K562 (cell line): ENCODE measurements at regions not wholly inside any gene's neighbourhood (a gene's known extent, or its start where the extent isn't known, plus 50 kb on each side); places are given as distances from the start of the nearest gene placed in this dataset.

Source experiments
- ATAC-seq: fragments of 200-7000 bp; cut with Tn5 transposase; 3 replicates; pipeline ENCODE4 v1.9.1; 2020; ENCODE audit warnings: moderate library complexity
- BruUV-seq: library from RNA; stranded (reverse); fragments of 400-500 nt; replicated peaks from 2 replicates; lab custom pipeline; 2021; lab: Mats Ljungman, UMichigan
- CTCF ChIA-PET: fragments of 300-600 bp; formaldehyde crosslinking; extraction: SDS; loops from one replicate; lab custom pipeline; 2021; ENCODE audit warnings: low intra/inter-chr PET ratio; lab: Yijun Ruan, JAX
- POLR2A ChIA-PET: fragments of 300-600, 350-650 bp; sonication (Branson Sonifier 250); formaldehyde crosslinking; extraction: SDS; loops from one replicate; lab custom pipeline; 2021; ENCODE audit warnings: antibody characterized with exemption, inconsistent platforms; lab: Yijun Ruan, JAX
- DNase-seq, 4 experiments: peaks; one replicate each; pipeline versions ENCODE4 v3.0.0 to v3.0.0-alpha.2; 2011 to 2018; ENCODE audit warnings: low spot score in 3 of 4, mixed read lengths in 3 of 4; ENCODE audit errors: extremely low read depth in 1 of 4
- FAIRE-seq: peaks from 2 replicates; lab custom pipeline; 2011; peaks lifted over from hg19 to GRCh38; lab: Jason Lieb, UNC
- H2AFZ ChIP-seq: 2 replicates; pipeline ENCODE4 v1.6.0; 2011; ENCODE audit warnings: low read depth, low read length, control low read depth, inconsistent platforms
- H3K27ac ChIP-seq: fragments of 200-600 bp; 3 replicates; pipeline ENCODE4 v1.8.0; 2011; ENCODE audit warnings: low read depth, mild to moderate bottlenecking, control low read depth, inconsistent platforms, low read length, moderate library complexity, mixed read lengths; ENCODE audit errors: extremely low read depth
- H3K27me3 ChIP-seq, 2 experiments: fragments of 300-600 bp in 1 of 2; 2 replicates in 1 of 2; 3 replicates in 1 of 2; pipeline versions ENCODE4 v1.6.0 to v1.8.0; 2011; ENCODE audit warnings: inconsistent platforms in 2 of 2, low read length in 2 of 2, mild to moderate bottlenecking in 1 of 2, mixed read lengths in 1 of 2, moderate library complexity in 1 of 2; ENCODE audit not compliant: control insufficient read depth in 2 of 2, insufficient read depth in 2 of 2
- H3K36me3 ChIP-seq: fragments of 300-600 bp; 3 replicates; pipeline ENCODE4 v1.8.0; 2011; ENCODE audit warnings: mild to moderate bottlenecking, low read length, inconsistent platforms; ENCODE audit not compliant: control insufficient read depth, insufficient read depth
- H3K4me1 ChIP-seq, 2 experiments: fragments of 200-600 bp in 1 of 2; replicated peaks in 1 of 2; 2 replicates in 1 of 2; 3 replicates in 1 of 2; pipeline versions ENCODE4 v1.5.1 to v1.8.0; 2011; ENCODE audit warnings: inconsistent platforms in 2 of 2, low read length in 2 of 2, mild to moderate bottlenecking in 1 of 2, mixed read lengths in 1 of 2, moderate library complexity in 1 of 2; ENCODE audit not compliant: control insufficient read depth in 2 of 2, insufficient read depth in 2 of 2
- H3K4me2 ChIP-seq: 2 replicates; pipeline ENCODE4 v1.6.1; 2011; ENCODE audit warnings: low read length, control low read depth, inconsistent platforms, mixed read lengths; ENCODE audit not compliant: insufficient read depth
- H3K4me3 ChIP-seq: fragments of 200-600 bp; sonication (generic), shearing (Covaris generic); 2 replicates; pipeline ENCODE4 v1.5.1; 2016; ENCODE audit warnings: control low read depth, inconsistent platforms
- H3K79me2 ChIP-seq: fragments of 200-600 bp; 3 replicates; pipeline ENCODE4 v1.8.0; 2011; ENCODE audit warnings: low read length, inconsistent platforms; ENCODE audit not compliant: control insufficient read depth, insufficient read depth
- H3K9ac ChIP-seq, 2 experiments: 2 replicates each; pipeline versions ENCODE4 v1.6.0 to v1.6.1; 2011; ENCODE audit warnings: low read depth in 2 of 2, low read length in 2 of 2, control low read depth in 1 of 2, inconsistent platforms in 1 of 2, mild to moderate bottlenecking in 1 of 2, mixed read lengths in 1 of 2; ENCODE audit not compliant: insufficient read depth in 1 of 2
- H3K9me1 ChIP-seq: one replicate; pipeline ENCODE4 v1.6.0; 2011; ENCODE audit warnings: inconsistent platforms, mild to moderate bottlenecking, low read length, moderate library complexity; ENCODE audit not compliant: control insufficient read depth, insufficient read depth
- H3K9me3 ChIP-seq: replicated peaks from 2 replicates; pipeline ENCODE4 v1.5.1; 2011; ENCODE audit warnings: low read depth, low read length, inconsistent platforms; ENCODE audit not compliant: control insufficient read depth, insufficient read depth
- H4K20me1 ChIP-seq: replicated peaks from 2 replicates; pipeline ENCODE4 v1.6.1; 2011; ENCODE audit warnings: low read length, inconsistent platforms, mixed read lengths; ENCODE audit not compliant: control insufficient read depth, insufficient read depth
- BCL6 ChIP-seq: fragments of 250-450 bp; sonication (Bioruptor Pico); IDR thresholded peaks from 2 replicates; pipeline ENCODE4 v1.4.0; 2020
- EP300 ChIP-seq: IDR thresholded peaks from 2 replicates; pipeline ENCODE4 v1.6.1; 2012; ENCODE audit warnings: low read length, improper control_type of control experiment
- FOXA1 ChIP-seq: fragments of 450-650 bp; IDR thresholded peaks from 2 replicates; pipeline ENCODE4 v1.6.1; 2016; ENCODE audit warnings: mild to moderate bottlenecking, borderline replicate concordance
- GTF2E2 ChIP-seq: fragments of 200-800 bp; sonication (Bioruptor generic); IDR thresholded peaks from 2 replicates; pipeline ENCODE4 v1.6.1; 2016; ENCODE audit warnings: missing genetic modification characterization, missing compliant biosample characterization
- HDAC1 ChIP-seq, 2 experiments: fragments of 450-650 bp; IDR thresholded peaks; 2 replicates each; pipeline ENCODE4 v1.6.1; 2016 to 2017; ENCODE audit warnings: inconsistent platforms in 1 of 2, mild to moderate bottlenecking in 1 of 2, moderate library complexity in 1 of 2
- HDAC3 ChIP-seq: fragments of 450-650 bp; IDR thresholded peaks from 2 replicates; pipeline ENCODE4 v1.6.1; 2018; ENCODE audit warnings: borderline replicate concordance, mild to moderate bottlenecking, moderate library complexity; ENCODE audit not compliant: partially characterized antibody
- MAZ ChIP-seq, 2 experiments: fragments of 450-650 bp in 1 of 2; sonication (generic) in 1 of 2; formaldehyde crosslinking; IDR thresholded peaks in 1 of 2; conservative IDR thresholded peaks in 1 of 2; 2 replicates each; pipeline versions ENCODE4 v1.4.0 to v1.5.0; 2020; ENCODE audit warnings: mild to moderate bottlenecking in 1 of 2, missing genetic modification reagents in 1 of 2
- PHTF2 ChIP-seq: fragments of 250-450 bp; sonication (Bioruptor Pico); IDR thresholded peaks from 2 replicates; pipeline ENCODE4 v1.5.0; 2021; ENCODE audit warnings: mild to moderate bottlenecking
- POLR2B ChIP-seq: fragments of 450-650 bp; IDR thresholded peaks from 2 replicates; pipeline ENCODE4 v1.6.1; 2018; ENCODE audit warnings: low read depth; ENCODE audit not compliant: partially characterized antibody
- SRF ChIP-seq, 2 experiments: fragments of 250-450, 450-650 bp in 1 of 2; sonication (Bioruptor Pico) in 1 of 2; sonication (generic) in 1 of 2; formaldehyde crosslinking; IDR thresholded peaks; 2 replicates each; pipeline versions ENCODE4 v1.5.0 to v1.5.1; 2020 to 2022; ENCODE audit warnings: mild to moderate bottlenecking in 1 of 2, missing genetic modification reagents in 1 of 2
- TCF7 ChIP-seq: sonication (generic); IDR thresholded peaks from 2 replicates; pipeline ENCODE4 v1.6.1; 2016; ENCODE audit warnings: antibody characterized with exemption, borderline replicate concordance
- TFAM ChIP-seq: fragments of 250-450 bp; sonication (Bioruptor Pico); conservative IDR thresholded peaks from 2 replicates; pipeline ENCODE4 v1.5.0; 2021; ENCODE audit warnings: mild to moderate bottlenecking, moderate library complexity
- ZNF354B ChIP-seq: fragments of 250-450 bp; sonication (Bioruptor Pico); IDR thresholded peaks from 2 replicates; pipeline ENCODE4 v1.4.0; 2020
- ZNF384 ChIP-seq: IDR thresholded peaks from 2 replicates; pipeline ENCODE4 v1.6.1; 2012; ENCODE audit warnings: low read depth, low read length, improper control_type of control experiment
- ZSCAN29 ChIP-seq: fragments of 450-650 bp; IDR thresholded peaks from 2 replicates; pipeline ENCODE4 v1.6.1; 2017
- WGBS: fragments of 100-300 bp; shearing (Covaris generic); methylation state at CpG from one replicate; pipeline ENCODE4 v1.1.6; 2016; ENCODE audit warnings: low coverage, mixed read lengths; ENCODE audit not compliant: insufficient coverage; ENCODE audit errors: missing lambda C conversion rate; 5-methylcytosine and 5-hydroxymethylcytosine counted together
- in situ Hi-C: fragments of 300-500 bp; cut with MboI; formaldehyde crosslinking; loops from 4 replicates; pipeline ENCODE4 v1.15.0; 2018; ENCODE audit warnings: inconsistent platforms, mixed read lengths
- intact Hi-C: fragments of 100-400 bp; cut with micrococcal nuclease; formaldehyde crosslinking; loops from 2 replicates; pipeline ENCODE4 v1.14.2; 2022
- TF ChIP-seq, protein P1 (sequence below), 2 experiments: fragments of 250-450 bp in 1 of 2; fragments of 450-650 bp in 1 of 2; sonication (Bioruptor Pico) in 1 of 2; IDR thresholded peaks; 2 replicates each; pipeline versions ENCODE4 v1.6.1 to v1.8.0; 2016 to 2021; ENCODE audit warnings: mild to moderate bottlenecking in 2 of 2, moderate library complexity in 2 of 2, missing compliant biosample characterization in 1 of 2, missing genetic modification characterization in 1 of 2
- TF ChIP-seq, protein P2 (sequence below), 2 experiments: IDR thresholded peaks; 2 replicates each; pipeline ENCODE4 v1.6.1; 2011; ENCODE audit warnings: borderline replicate concordance in 1 of 2, control low read depth in 1 of 2, low read depth in 1 of 2, low read length in 1 of 2, mild to moderate bottlenecking in 1 of 2, mixed read lengths in 1 of 2, moderate library complexity in 1 of 2; ENCODE audit not compliant: insufficient read depth in 1 of 2, insufficient read length in 1 of 2, poor library complexity in 1 of 2, severe bottlenecking in 1 of 2; ENCODE audit errors: extremely low read depth in 1 of 2

DNA sequence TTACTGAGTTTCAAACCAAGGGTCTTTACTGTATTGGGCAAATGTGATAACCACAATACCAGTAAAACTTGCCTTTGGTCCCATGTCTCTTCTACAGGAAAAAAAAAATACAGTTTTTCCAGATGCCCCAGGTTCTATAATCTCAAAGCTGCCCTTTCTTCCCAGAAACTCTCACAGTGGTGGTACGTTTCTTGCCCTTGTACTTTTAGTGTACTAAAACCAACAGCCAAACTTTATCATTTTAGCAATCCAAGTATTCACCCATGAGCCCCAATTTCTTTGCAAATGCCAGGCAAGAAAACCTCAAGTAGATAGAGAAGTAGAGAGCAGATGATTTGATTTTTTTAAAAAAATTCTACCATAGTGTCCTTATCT is 157.8 kb downstream of the OR2B2 start (continued):
- TF ChIP-seq ZNF354B (CRISPR knock-in tag), result no peak

DNA sequence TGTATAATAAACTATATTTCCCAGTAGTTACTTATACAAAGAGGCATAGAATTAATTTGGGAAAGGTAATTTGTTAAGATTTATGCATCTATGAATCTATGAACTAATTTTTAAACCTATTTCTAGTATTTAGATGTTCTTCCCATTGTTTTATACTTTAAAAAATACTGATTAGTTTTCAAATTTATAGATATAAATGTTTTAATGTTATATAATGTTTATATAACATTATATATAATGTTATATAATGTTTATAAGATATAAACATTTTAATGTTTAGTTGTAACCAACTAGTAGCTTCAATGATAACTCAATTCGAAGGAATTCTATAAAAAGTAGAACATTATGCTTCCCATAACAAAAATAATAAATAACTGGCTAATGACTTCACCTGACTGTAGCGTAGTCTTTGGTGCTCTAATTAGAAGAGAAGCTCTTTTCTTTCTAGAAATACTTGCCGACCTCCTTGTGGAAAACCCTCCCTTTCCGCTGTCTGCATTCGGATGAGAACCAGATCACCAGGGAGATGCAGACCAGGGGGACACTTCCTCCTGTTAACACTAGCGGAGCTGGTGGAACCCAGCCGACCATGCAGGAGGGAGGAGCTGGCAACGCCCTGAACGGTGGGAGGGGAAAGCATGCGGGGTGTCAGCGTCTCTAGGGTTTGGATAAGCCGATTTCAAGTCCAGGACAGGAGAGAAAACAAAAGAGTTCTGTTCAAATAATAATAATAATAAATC is 158.4 kb downstream of the OR2B2 start:
- H3K9me3 ChIP-seq, result no peaks in the 10 kb centered on the region
- intact Hi-C loops, result loop anchor here (2.0 to 5.0 kb wide), 9 partner anchors 83 to 591 kb away; no protein-coding TSS in a partner anchor
- under 1% methylated on average over 11 of the region's 12 CpGs for WGBS
- H3K27ac ChIP-seq, result peak overlapping the region; percentile 44; the same call in 2 of the 3 replicates
- H3K4me2 ChIP-seq, result peak overlapping the region; percentile 80
- H3K27me3 ChIP-seq, result no peaks in the 10 kb centered on the region
- DNase-seq (peak; percentile 84 to 98 (median 89)), FAIRE-seq (peak; percentile 99), ATAC-seq (peak; percentile 93)
- CTCF ChIA-PET, result interaction anchor here (0.5 to 1.6 kb wide), 7 partner anchors 41 to 605 kb away, joined by 3 to 5 read pairs (median 4); no protein-coding TSS in a partner anchor
- POLR2A ChIA-PET, result interaction anchor here (0.5 to 3.7 kb wide), 24 partner anchors 11 to 1280 kb away, joined by 3 to 17 read pairs (median 3); a partner anchor contains a TSS
- H3K4me1 ChIP-seq, result peaks cover 14 to 16% of the 10 kb centered on the region in 2 experiments; a peak in 4 of 5 replicates
- BruUV-seq, result no TSS peak
- H2AFZ ChIP-seq, result peak overlapping the region; percentile 79
- H3K9ac ChIP-seq, result peak overlapping the region; percentile 32 to 61; a peak in 3 of 4 replicates
- in situ Hi-C loops, result no loop called here
- H3K79me2 ChIP-seq, result no peaks in the 10 kb centered on the region
- H3K9me1 ChIP-seq, result no peaks in the 10 kb centered on the region
- H3K36me3 ChIP-seq, result no peaks in the 10 kb centered on the region
- H4K20me1 ChIP-seq, result no peaks in the 10 kb centered on the region
- peak overlapping the region; percentile 67 for H3K4me3 ChIP-seq
- TF ChIP-seq MAZ (CRISPR knock-in tag; conservative IDR thresholded peaks at IDR 0.05 in 1 of 2, IDR thresholded peaks at IDR 0.05 in 1 of 2), result peak; percentile 26 to 83; a peak in 2 of 4 replicates
- TF ChIP-seq, protein P1, sequence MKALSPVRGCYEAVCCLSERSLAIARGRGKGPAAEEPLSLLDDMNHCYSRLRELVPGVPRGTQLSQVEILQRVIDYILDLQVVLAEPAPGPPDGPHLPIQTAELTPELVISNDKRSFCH (CRISPR knock-in tag; IDR thresholded peaks at IDR 0.05), result no peak
- TF ChIP-seq, protein P1 (tag; IDR thresholded peaks at IDR 0.05), result no peak
- TF ChIP-seq BCL6 (CRISPR knock-in tag), result no peak
- peak in 1 of 2 experiments; percentile 35; a peak in 1 of 4 replicates for TF ChIP-seq HDAC1 (IDR thresholded peaks at IDR 0.05)
- TF ChIP-seq, protein P2, sequence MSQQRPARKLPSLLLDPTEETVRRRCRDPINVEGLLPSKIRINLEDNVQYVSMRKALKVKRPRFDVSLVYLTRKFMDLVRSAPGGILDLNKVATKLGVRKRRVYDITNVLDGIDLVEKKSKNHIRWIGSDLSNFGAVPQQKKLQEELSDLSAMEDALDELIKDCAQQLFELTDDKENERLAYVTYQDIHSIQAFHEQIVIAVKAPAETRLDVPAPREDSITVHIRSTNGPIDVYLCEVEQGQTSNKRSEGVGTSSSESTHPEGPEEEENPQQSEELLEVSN (IDR thresholded peaks at IDR 0.05; ENCODE audit: borderline replicate concordance in 1 of 2, extremely low read depth in 1 of 2, insufficient read depth in 1 of 2, insufficient read length in 1 of 2, low read depth in 1 of 2, low read length in 1 of 2, poor library complexity in 1 of 2, severe bottlenecking in 1 of 2), result peak; percentile 46 to 74
- TF ChIP-seq ZSCAN29, result peak; percentile 99
- TF ChIP-seq ZNF384, result peak; percentile 17; the same call in 1 of the 2 replicates
- TF ChIP-seq EP300, result peak; percentile 13
- TF ChIP-seq POLR2B, result peak; percentile 57
- TF ChIP-seq HDAC3, result peak; percentile 1
- no peak for TF ChIP-seq FOXA1
- peak; percentile 31; the same call in 1 of the 2 replicates for TF ChIP-seq GTF2E2
- no peak for TF ChIP-seq TFAM (CRISPR knock-in tag)
- TF ChIP-seq PHTF2, result no peak
- TF ChIP-seq SRF (CRISPR knock-in tag; IDR thresholded peaks at IDR 0.05), result peak in 1 of 2 experiments; percentile 45; a peak in 2 of 4 replicates
- TF ChIP-seq TCF7, result no peak
